IMR-90 (cell line): ENCODE measurements at regions not wholly inside any gene's neighbourhood (a gene's known extent, or its start where the extent isn't known, plus 50 kb on each side); places are given as distances from the start of the nearest gene placed in this dataset.

ENCODE experiments used
- ATAC-seq: fragments of 200-7000 bp; cut with Tn5 transposase; 2 replicates; pipeline ENCODE4 v1.9.1; 2020; ENCODE audit warnings: low read depth, mild to moderate bottlenecking, moderate library complexity
- BruUV-seq: library from RNA; stranded (reverse); fragments of 400-500 nt; replicated peaks from 2 replicates; lab custom pipeline; 2021; lab: Mats Ljungman, UMichigan
- CTCF ChIA-PET: fragments of 300-600 bp; formaldehyde crosslinking; extraction: SDS; loops from one replicate; lab custom pipeline; 2021; ENCODE audit warnings: antibody characterized with exemption; lab: Yijun Ruan, JAX
- POLR2A ChIA-PET: fragments of 300-600 bp; sonication (Branson Sonifier 250); formaldehyde crosslinking; loops from one replicate; lab custom pipeline; 2022; ENCODE audit warnings: antibody characterized with exemption; ENCODE audit not compliant: unreplicated experiment; lab: Charles Lee
- DNase-seq: peaks from one replicate; pipeline ENCODE4 v3.0.0; 2013
- H2AFZ ChIP-seq: replicated peaks from 2 replicates; pipeline ENCODE3; 2013; ENCODE audit warnings: low read length, mild to moderate bottlenecking; ENCODE audit not compliant: poor library complexity
- H2AK5ac ChIP-seq: 2 replicates; pipeline ENCODE4 v1.6.1; 2013; ENCODE audit warnings: low read depth, low read length, inconsistent platforms
- H2AK9ac ChIP-seq: replicated peaks from 2 replicates; pipeline ENCODE3; 2013; ENCODE audit warnings: mild to moderate bottlenecking, low read depth, low read length, moderate library complexity; ENCODE audit not compliant: poor library complexity
- H2BK120ac ChIP-seq: 2 replicates; pipeline ENCODE4 v1.6.1; 2013; ENCODE audit warnings: low read depth, low read length, inconsistent platforms
- H2BK15ac ChIP-seq: 3 replicates; pipeline ENCODE4 v1.6.1; 2013; ENCODE audit warnings: low read depth, low read length, inconsistent platforms
- H2BK20ac ChIP-seq: 2 replicates; pipeline ENCODE4 v1.6.1; 2013; ENCODE audit warnings: low read depth, mild to moderate bottlenecking, inconsistent platforms, low read length, moderate library complexity
- H2BK5ac ChIP-seq: 2 replicates; pipeline ENCODE4 v1.6.1; 2013; ENCODE audit warnings: mild to moderate bottlenecking, low read depth, low read length, inconsistent platforms; ENCODE audit not compliant: poor library complexity, severe bottlenecking
- H3K14ac ChIP-seq: replicated peaks from 2 replicates; pipeline ENCODE4 v1.6.1; 2013; ENCODE audit warnings: low read depth, low read length, inconsistent platforms
- H3K18ac ChIP-seq: 2 replicates; pipeline ENCODE4 v1.6.1; 2013; ENCODE audit warnings: low read depth, low read length, control low read depth
- H3K23ac ChIP-seq: 2 replicates; pipeline ENCODE4 v1.6.1; 2013; ENCODE audit warnings: low read depth, low read length, inconsistent platforms
- H3K27ac ChIP-seq: 2 replicates; pipeline ENCODE4 v1.5.1; 2013; ENCODE audit warnings: mild to moderate bottlenecking, control low read depth, low read length; ENCODE audit not compliant: insufficient read depth
- H3K27me3 ChIP-seq: 2 replicates; pipeline ENCODE4 v1.6.1; 2013; ENCODE audit warnings: low read length; ENCODE audit not compliant: control insufficient read depth, insufficient read depth
- H3K36me3 ChIP-seq: 2 replicates; pipeline ENCODE4 v1.6.1; 2013; ENCODE audit warnings: low read length, mixed read lengths; ENCODE audit not compliant: control insufficient read depth, insufficient read depth
- H3K4ac ChIP-seq: 2 replicates; pipeline ENCODE4 v1.6.1; 2013; ENCODE audit warnings: low read depth, low read length, inconsistent platforms
- H3K4me1 ChIP-seq: 2 replicates; pipeline ENCODE4 v1.6.1; 2013; ENCODE audit warnings: low read length, mixed read lengths; ENCODE audit not compliant: control insufficient read depth, insufficient read depth
- H3K4me2 ChIP-seq: 2 replicates; pipeline ENCODE4 v1.6.1; 2013; ENCODE audit warnings: low read depth, mild to moderate bottlenecking, control low read depth, low read length, moderate library complexity
- H3K4me3 ChIP-seq: 2 replicates; pipeline ENCODE4 v1.5.1; 2013; ENCODE audit warnings: low read depth, mild to moderate bottlenecking, control low read depth, low read length, moderate library complexity; ENCODE audit not compliant: insufficient read depth
- H3K56ac ChIP-seq: 2 replicates; pipeline ENCODE4 v1.6.1; 2013; ENCODE audit warnings: low read length, inconsistent platforms; ENCODE audit not compliant: insufficient read depth; ENCODE audit errors: extremely low read depth
- H3K79me1 ChIP-seq, 2 experiments: 2 replicates each; pipeline ENCODE4 v1.6.1; 2013; ENCODE audit warnings: low read length in 2 of 2, inconsistent platforms in 1 of 2, low read depth in 1 of 2
- H3K9ac ChIP-seq: 2 replicates; pipeline ENCODE4 v1.6.1; 2013; ENCODE audit warnings: low read depth, low read length, control low read depth
- H3K9me1 ChIP-seq: 2 replicates; pipeline ENCODE4 v1.6.1; 2013; ENCODE audit warnings: low read length, inconsistent platforms; ENCODE audit not compliant: insufficient read depth
- H3K9me3 ChIP-seq: 2 replicates; pipeline ENCODE4 v1.6.1; 2013; ENCODE audit warnings: low read length; ENCODE audit not compliant: control insufficient read depth, insufficient read depth
- H4K20me1 ChIP-seq: 2 replicates; pipeline ENCODE4 v1.6.1; 2013; ENCODE audit warnings: low read length, inconsistent platforms; ENCODE audit not compliant: insufficient read depth
- H4K5ac ChIP-seq: 2 replicates; pipeline ENCODE4 v1.6.1; 2013; ENCODE audit warnings: mild to moderate bottlenecking, low read depth, low read length, control low read depth
- H4K8ac ChIP-seq, 2 experiments: 2 replicates each; pipeline ENCODE4 v1.6.1; 2013; ENCODE audit warnings: low read depth in 2 of 2, low read length in 2 of 2, control low read depth in 1 of 2, inconsistent platforms in 1 of 2
- H4K91ac ChIP-seq: 2 replicates; pipeline ENCODE4 v1.6.1; 2013; ENCODE audit warnings: low read depth, low read length, inconsistent platforms; ENCODE audit not compliant: insufficient read depth
- ELK1 ChIP-seq: fragments of 150-350 bp; IDR thresholded peaks from 2 replicates; pipeline ENCODE4 v1.6.1; 2016; ENCODE audit warnings: low read depth, mild to moderate bottlenecking, low read length, moderate library complexity, borderline replicate concordance
- MAFK ChIP-seq: IDR thresholded peaks from 2 replicates; pipeline ENCODE4 v1.6.1; 2012; ENCODE audit warnings: low read depth, low read length, improper control_type of control experiment
- MAZ ChIP-seq: IDR thresholded peaks from 2 replicates; pipeline ENCODE4 v1.6.1; 2012; ENCODE audit warnings: low read depth, mild to moderate bottlenecking, low read length, improper control_type of control experiment, moderate library complexity, borderline replicate concordance
- MXI1 ChIP-seq: IDR thresholded peaks from 2 replicates; pipeline ENCODE4 v1.6.1; 2012; ENCODE audit warnings: low read depth, mild to moderate bottlenecking, low read length, moderate library complexity, borderline replicate concordance
- NFE2L2 ChIP-seq: fragments of 150-350 bp; IDR thresholded peaks from 2 replicates; pipeline ENCODE4 v1.6.1; 2016; ENCODE audit warnings: low read depth, mild to moderate bottlenecking, low read length
- RAD21 ChIP-seq: IDR thresholded peaks from 2 replicates; pipeline ENCODE4 v1.6.1; 2012; ENCODE audit warnings: low read length, improper control_type of control experiment
- RCOR1 ChIP-seq: IDR thresholded peaks from 2 replicates; pipeline ENCODE4 v1.6.1; 2012; ENCODE audit warnings: mild to moderate bottlenecking, low read length, improper control_type of control experiment; ENCODE audit not compliant: insufficient replicate concordance
- RFX5 ChIP-seq: IDR thresholded peaks from 2 replicates; pipeline ENCODE4 v1.8.0; 2012; ENCODE audit warnings: low read depth, mild to moderate bottlenecking, low read length, moderate library complexity
- SMC3 ChIP-seq: fragments of 150-350 bp; IDR thresholded peaks from 2 replicates; pipeline ENCODE4 v1.6.1; 2016; ENCODE audit warnings: low read depth, mild to moderate bottlenecking, antibody characterized with exemption, low read length, moderate library complexity
- USF2 ChIP-seq: fragments of 150-350 bp; IDR thresholded peaks from 2 replicates; pipeline ENCODE4 v1.6.1; 2017; ENCODE audit warnings: mild to moderate bottlenecking, antibody characterized with exemption, low read length, low read depth
- WGBS, 2 experiments: methylation state at CpG; one replicate each; pipeline versions ENCODE4 v1.1.5 to v1.1.7; 2013; ENCODE audit warnings: missing lambda C conversion rate in 2 of 2; ENCODE audit not compliant: insufficient read length in 1 of 2; ENCODE audit errors: extremely low coverage in 2 of 2; 5-methylcytosine and 5-hydroxymethylcytosine counted together
- dilution Hi-C: fragments of 300-500 bp; cut with HindIII; formaldehyde crosslinking; loops from one replicate; pipeline ENCODE4 v1.14.3; 2018; ENCODE audit warnings: low sequenced_read_pairs; ENCODE audit not compliant: unreplicated experiment
- in situ Hi-C: fragments of 300-500 bp; cut with MboI; formaldehyde crosslinking; loops from 3 replicates; pipeline ENCODE4 v1.14.3; 2019; ENCODE audit warnings: low sequenced_read_pairs, inconsistent platforms, mixed read lengths
- intact Hi-C: fragments of 100-400 bp; cut with micrococcal nuclease; formaldehyde crosslinking; loops from 2 replicates; pipeline ENCODE4 v1.10.0; 2022

GRCh38 chr2:182558564-182558963, 131.7 kb upstream of the PDE1A start:
- Histone ChIP-seq H3K14ac (no peak overlapping the region), H2BK120ac (no peak overlapping the region), H2AFZ (no peak overlapping the region), H3K79me1 (no peaks in the 10 kb centered on the region), H4K8ac (no peak overlapping the region), H4K20me1 (no peaks in the 10 kb centered on the region), H2AK5ac (no peak overlapping the region), H3K27me3 (no peaks in the 10 kb centered on the region), H3K27ac (no peak overlapping the region), H2BK5ac (no peak overlapping the region), H3K4ac (no peak overlapping the region), H3K36me3 (no peaks in the 10 kb centered on the region), H3K9me3 (no peaks in the 10 kb centered on the region), H3K9me1 (no peaks in the 10 kb centered on the region), H2BK20ac (no peak overlapping the region), H4K91ac (no peak overlapping the region), H3K23ac (no peak overlapping the region), H4K5ac (no peak overlapping the region), H2AK9ac (no peak overlapping the region), H3K4me3 (no peak overlapping the region), H3K4me1 (peaks cover 2% of the 10 kb centered on the region; the same call in 1 of the 2 replicates), H3K56ac (no peak overlapping the region), H3K4me2 (no peak overlapping the region), H3K18ac (no peak overlapping the region; the same call in 1 of the 2 replicates), H2BK15ac (no peak overlapping the region), H3K9ac (no peak overlapping the region)
- DNase-seq: no peak
- intact Hi-C loops: no loop called here
- no peak for ATAC-seq
- TF ChIP-seq MXI1 (no peak), RAD21 (no peak), SMC3 (no peak), RCOR1 (no peak), USF2 (no peak), ELK1 (no peak), MAFK (no peak), RFX5 (no peak), NFE2L2 (no peak), MAZ (no peak)
- BruUV-seq: no TSS peak
- ChIA-PET CTCF (interaction anchor here (0.6 to 1.1 kb wide), 2 partner anchors 15 to 1974 kb away, joined by 3 read pairs; no protein-coding TSS in a partner anchor), POLR2A (no interaction called here)
- in situ Hi-C loops: no loop called here
- WGBS, 2 experiments: no CpG with 5 or more reads among the region's 1 CpG
- dilution Hi-C loops: no loop called here
